ENCODE measurements at regions not wholly inside any gene's neighbourhood (a gene's known extent, or its start where the extent isn't known, plus 50 kb on each side); places are given as distances from the start of the nearest gene placed in this dataset.
A peak's percentile ranks its signal among the peaks of the same experiment; 100 is the strongest.

- TF ChIP-seq LEF1 (IDR thresholded peaks at IDR 0.05; ENCODE audit: borderline replicate concordance): no peak
- TF ChIP-seq FOXK2 (IDR thresholded peaks at IDR 0.05): no peak
- TF ChIP-seq SUZ12 (IDR thresholded peaks at IDR 0.05): no peak
- no peak for TF ChIP-seq ZNF384 (IDR thresholded peaks at IDR 0.05)
- no peak for TF ChIP-seq L3MBTL2 (conservative IDR thresholded peaks at IDR 0.05)
- no peak for TF ChIP-seq FOXM1 (IDR thresholded peaks at IDR 0.05; ENCODE audit: borderline replicate concordance)
- TF ChIP-seq ELF4 (IDR thresholded peaks at IDR 0.05): no peak
- no peak for TF ChIP-seq ARNT (IDR thresholded peaks at IDR 0.05)
- no peak for TF ChIP-seq BHLHE40 (IDR thresholded peaks at IDR 0.05; ENCODE audit: borderline replicate concordance)
- TF ChIP-seq CTBP1 (IDR thresholded peaks at IDR 0.05; ENCODE audit: borderline replicate concordance): no peak
- TF ChIP-seq PKNOX1 (IDR thresholded peaks at IDR 0.05): no peak
- ChIA-PET CTCF (interaction anchor here (1.2 kb wide), 1 partner anchor 389 kb away, joined by 3 read pairs; no protein-coding TSS in a partner anchor), POLR2A (no interaction called here)
- DNase-seq (ENCODE audit: extremely low spot score): no peak
Measured at GRCh38 chr12:13666806-13667205, 314.6 kb downstream of the GRIN2B start.

- POLR2A ChIA-PET: interaction anchor here (0.9 kb wide), 1 partner anchor 28 kb away, joined by 4 read pairs; no protein-coding TSS in a partner anchor
- CTCF ChIA-PET: interaction anchor here (1.1 to 1.3 kb wide), 3 partner anchors 16 to 127 kb away, joined by 3 to 5 read pairs (median 4); no protein-coding TSS in a partner anchor
- DNase-seq (ENCODE audit: extremely low spot score): peak; percentile 60
- TF ChIP-seq L3MBTL2 (conservative IDR thresholded peaks at IDR 0.05) (no peak), CTBP1 (IDR thresholded peaks at IDR 0.05; ENCODE audit: borderline replicate concordance) (no peak), FOXK2 (IDR thresholded peaks at IDR 0.05) (no peak), SP1 (IDR thresholded peaks at IDR 0.05) (no peak), TARDBP (IDR thresholded peaks at IDR 0.05) (no peak), SUZ12 (IDR thresholded peaks at IDR 0.05) (no peak), FOXM1 (IDR thresholded peaks at IDR 0.05; ENCODE audit: borderline replicate concordance) (no peak), FOXA1 (IDR thresholded peaks at IDR 0.05) (no peak), HDGF (IDR thresholded peaks at IDR 0.05; ENCODE audit: borderline replicate concordance) (no peak), BHLHE40 (IDR thresholded peaks at IDR 0.05; ENCODE audit: borderline replicate concordance) (no peak), PKNOX1 (IDR thresholded peaks at IDR 0.05) (no peak), LEF1 (IDR thresholded peaks at IDR 0.05; ENCODE audit: borderline replicate concordance) (no peak), ARNT (IDR thresholded peaks at IDR 0.05) (no peak), ZNF384 (IDR thresholded peaks at IDR 0.05) (no peak), NFRKB (IDR thresholded peaks at IDR 0.05) (no peak), ELF4 (IDR thresholded peaks at IDR 0.05) (no peak)
Measured at GRCh38 chr12:13661005-13661887, 320.2 kb downstream of the GRIN2B start.

- TF ChIP-seq NFRKB (IDR thresholded peaks at IDR 0.05): no peak
- TF ChIP-seq TARDBP (IDR thresholded peaks at IDR 0.05): no peak
- TF ChIP-seq FOXK2 (IDR thresholded peaks at IDR 0.05): no peak
- no peak for TF ChIP-seq SP1 (IDR thresholded peaks at IDR 0.05)
- no peak for TF ChIP-seq ELF4 (IDR thresholded peaks at IDR 0.05)
- TF ChIP-seq SUZ12 (IDR thresholded peaks at IDR 0.05): no peak
- TF ChIP-seq L3MBTL2 (conservative IDR thresholded peaks at IDR 0.05): no peak
- no peak for TF ChIP-seq LEF1 (IDR thresholded peaks at IDR 0.05; ENCODE audit: borderline replicate concordance)
- no peak for TF ChIP-seq FOXM1 (IDR thresholded peaks at IDR 0.05; ENCODE audit: borderline replicate concordance)
- no peak for TF ChIP-seq PKNOX1 (IDR thresholded peaks at IDR 0.05)
- TF ChIP-seq ARNT (IDR thresholded peaks at IDR 0.05): no peak
- no peak for TF ChIP-seq ZNF384 (IDR thresholded peaks at IDR 0.05)
- TF ChIP-seq FOXA1 (IDR thresholded peaks at IDR 0.05): no peak
- TF ChIP-seq HDGF (IDR thresholded peaks at IDR 0.05; ENCODE audit: borderline replicate concordance): no peak
- TF ChIP-seq BHLHE40 (IDR thresholded peaks at IDR 0.05; ENCODE audit: borderline replicate concordance): no peak
- TF ChIP-seq CTBP1 (IDR thresholded peaks at IDR 0.05; ENCODE audit: borderline replicate concordance): no peak
- ChIA-PET CTCF (interaction anchor here (0.6 kb wide), 1 partner anchor 718 kb away, joined by 3 read pairs; no protein-coding TSS in a partner anchor), POLR2A (no interaction called here)
- DNase-seq (ENCODE audit: extremely low spot score): no peak
Measured at GRCh38 chr12:13654456-13654855, 326.9 kb downstream of the GRIN2B start.

- no peak for TF ChIP-seq SUZ12 (IDR thresholded peaks at IDR 0.05)
- TF ChIP-seq BHLHE40 (IDR thresholded peaks at IDR 0.05; ENCODE audit: borderline replicate concordance): no peak
- TF ChIP-seq HDGF (IDR thresholded peaks at IDR 0.05; ENCODE audit: borderline replicate concordance): no peak
- no peak for TF ChIP-seq L3MBTL2 (conservative IDR thresholded peaks at IDR 0.05)
- no peak for TF ChIP-seq TARDBP (IDR thresholded peaks at IDR 0.05)
- no peak for TF ChIP-seq LEF1 (IDR thresholded peaks at IDR 0.05; ENCODE audit: borderline replicate concordance)
- no peak for TF ChIP-seq FOXK2 (IDR thresholded peaks at IDR 0.05)
- TF ChIP-seq ZNF384 (IDR thresholded peaks at IDR 0.05): no peak
- no peak for TF ChIP-seq CTBP1 (IDR thresholded peaks at IDR 0.05; ENCODE audit: borderline replicate concordance)
- TF ChIP-seq NFRKB (IDR thresholded peaks at IDR 0.05): no peak
- TF ChIP-seq FOXA1 (IDR thresholded peaks at IDR 0.05): no peak
- no peak for TF ChIP-seq ARNT (IDR thresholded peaks at IDR 0.05)
- TF ChIP-seq FOXM1 (IDR thresholded peaks at IDR 0.05; ENCODE audit: borderline replicate concordance): no peak
- no peak for TF ChIP-seq PKNOX1 (IDR thresholded peaks at IDR 0.05)
- no peak for TF ChIP-seq SP1 (IDR thresholded peaks at IDR 0.05)
- no peak for TF ChIP-seq ELF4 (IDR thresholded peaks at IDR 0.05)
- ChIA-PET POLR2A (no interaction called here), CTCF (no interaction called here)
- no peak for DNase-seq (ENCODE audit: extremely low spot score)
Measured at GRCh38 chr12:13652105-13652504, 329.3 kb downstream of the GRIN2B start.

GRCh38 chr12:13635709-13636108 is 345.7 kb downstream of the GRIN2B start:
- POLR2A ChIA-PET: no interaction called here
- TF ChIP-seq L3MBTL2 (conservative IDR thresholded peaks at IDR 0.05): no peak
- TF ChIP-seq FOXM1 (IDR thresholded peaks at IDR 0.05; ENCODE audit: borderline replicate concordance): no peak
- no peak for TF ChIP-seq PKNOX1 (IDR thresholded peaks at IDR 0.05)
- no peak for TF ChIP-seq NFRKB (IDR thresholded peaks at IDR 0.05)
- no peak for TF ChIP-seq ZNF384 (IDR thresholded peaks at IDR 0.05)
- no peak for TF ChIP-seq LEF1 (IDR thresholded peaks at IDR 0.05; ENCODE audit: borderline replicate concordance)
- no peak for TF ChIP-seq ARNT (IDR thresholded peaks at IDR 0.05)
- no peak for TF ChIP-seq BHLHE40 (IDR thresholded peaks at IDR 0.05; ENCODE audit: borderline replicate concordance)
- DNase-seq (ENCODE audit: extremely low spot score): no peak
- CTCF ChIA-PET: no interaction called here

Data from HEK293T (cell line).